Natural killer cell (primary cell): ENCODE measurements at regions not wholly inside any gene's neighbourhood (a gene's known extent, or its start where the extent isn't known, plus 50 kb on each side); places are given as distances from the start of the nearest gene placed in this dataset.

Source experiments
- ATAC-seq, 3 donors: fragments of 150-1000 bp in 2 of 3; fragments of 200-7000 bp in 1 of 3; cut with Tn5 transposase; 1 replicate in 1 of 3; 2 replicates in 2 of 3; pipeline ENCODE4 v1.10.0; 2021; ENCODE audit warnings: mild to moderate bottlenecking in 2 of 3, moderate library complexity in 2 of 3
- DNase-seq, 2 donors: peaks; one replicate each; pipeline versions ENCODE4 v3.0.0 to v3.0.0-alpha.2; 2013 to 2021; ENCODE audit warnings: mixed read lengths in 1 of 2
- H3K27ac ChIP-seq: one replicate; pipeline ENCODE4 v1.5.1; 2013; ENCODE audit warnings: mild to moderate bottlenecking, low read length
- H3K27me3 ChIP-seq: one replicate; pipeline ENCODE4 v1.6.1; 2013; ENCODE audit warnings: low read length; ENCODE audit not compliant: control insufficient read depth, insufficient read depth
- H3K36me3 ChIP-seq: one replicate; pipeline ENCODE4 v1.6.1; 2013; ENCODE audit warnings: low read length; ENCODE audit not compliant: control insufficient read depth, insufficient read depth
- H3K4me1 ChIP-seq: one replicate; pipeline ENCODE4 v1.6.1; 2013; ENCODE audit warnings: low read length; ENCODE audit not compliant: control insufficient read depth, insufficient read depth
- H3K4me3 ChIP-seq: one replicate; pipeline ENCODE4 v1.5.1; 2013; ENCODE audit warnings: low read length
- H3K9me3 ChIP-seq: one replicate; pipeline ENCODE4 v1.6.1; 2013; ENCODE audit warnings: low read length; ENCODE audit not compliant: control insufficient read depth, insufficient read depth
- H3K27ac Mint-ChIP-seq, 2 donors: one replicate each; pipeline ENCODE4 v1.8.0; 2022; ENCODE audit warnings: mild to moderate bottlenecking in 2 of 2, mixed read lengths in 2 of 2, moderate library complexity in 1 of 2
- H3K27me3 Mint-ChIP-seq, 2 donors: one replicate each; pipeline ENCODE4 v1.8.0; 2022; ENCODE audit warnings: low read depth in 2 of 2, mixed read lengths in 2 of 2
- H3K36me3 Mint-ChIP-seq: one replicate; pipeline ENCODE4 v1.8.0; 2022; ENCODE audit warnings: mixed read lengths
- H3K4me1 Mint-ChIP-seq, 2 donors: one replicate each; pipeline ENCODE4 v1.8.0; 2022; ENCODE audit warnings: mixed read lengths in 2 of 2
- H3K4me3 Mint-ChIP-seq: one replicate; pipeline ENCODE4 v1.8.0; 2022; ENCODE audit warnings: mild to moderate bottlenecking, moderate library complexity, mixed read lengths
- H3K9me3 Mint-ChIP-seq, 2 donors: one replicate each; pipeline ENCODE4 v1.8.0; 2022; ENCODE audit warnings: mixed read lengths in 2 of 2
- WGBS: methylation state at CpG from one replicate; pipeline ENCODE4 v1.1.7; 2013; ENCODE audit warnings: missing lambda C conversion rate; ENCODE audit not compliant: insufficient coverage; 5-methylcytosine and 5-hydroxymethylcytosine counted together
- intact Hi-C: fragments of 100-400 bp; cut with micrococcal nuclease; formaldehyde crosslinking; loops from one replicate; pipeline ENCODE4 v1.14.2; 2022
- TF ChIP-seq, protein P1 (sequence below): fragments of 200-600 bp; IDR thresholded peaks from one replicate; pipeline ENCODE4 v1.8.0; 2022; ENCODE audit warnings: antibody characterized with exemption

DNA sequence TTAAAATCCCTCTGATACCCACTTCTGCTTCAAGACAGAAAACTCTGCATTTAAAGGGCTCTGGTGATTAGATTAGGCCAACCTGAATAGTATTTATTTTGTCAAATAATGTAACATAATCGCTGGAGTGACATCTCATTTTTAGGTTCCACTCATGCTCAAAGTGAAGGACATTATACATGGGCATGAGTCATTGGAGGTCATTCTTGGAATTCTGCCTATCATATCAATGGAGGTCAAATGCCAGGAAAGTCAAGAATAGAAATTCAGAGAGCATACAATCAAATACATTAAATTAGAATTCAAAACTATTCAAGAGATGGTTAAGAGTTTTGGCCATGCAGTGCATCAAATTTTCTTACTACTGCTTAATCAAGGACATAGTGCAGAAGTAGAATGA is 50.8 kb upstream of the PRSS1 start:
- WGBS, result 100% methylated on average over 1 of the region's 1 CpG
- Histone ChIP-seq H3K4me3 (no peak overlapping the region), H3K36me3 (no peaks in the 10 kb centered on the region), H3K4me1 (peaks cover 8% of the 10 kb centered on the region), H3K9me3 (no peaks in the 10 kb centered on the region), H3K27me3 (no peaks in the 10 kb centered on the region), H3K27ac (no peak overlapping the region)
- Mint-ChIP-seq H3K27me3 (no peaks in the 10 kb centered on the region), H3K9me3 (no peaks in the 10 kb centered on the region), H3K36me3 (no peaks in the 10 kb centered on the region), H3K4me3 (no peak overlapping the region), H3K27ac (no peak overlapping the region), H3K4me1 (peaks cover 35 to 53% of the 10 kb centered on the region in 2 donors)
- intact Hi-C loops, result no loop called here
- DNase-seq (no peak), ATAC-seq (no peak)
- TF ChIP-seq, protein P1, sequence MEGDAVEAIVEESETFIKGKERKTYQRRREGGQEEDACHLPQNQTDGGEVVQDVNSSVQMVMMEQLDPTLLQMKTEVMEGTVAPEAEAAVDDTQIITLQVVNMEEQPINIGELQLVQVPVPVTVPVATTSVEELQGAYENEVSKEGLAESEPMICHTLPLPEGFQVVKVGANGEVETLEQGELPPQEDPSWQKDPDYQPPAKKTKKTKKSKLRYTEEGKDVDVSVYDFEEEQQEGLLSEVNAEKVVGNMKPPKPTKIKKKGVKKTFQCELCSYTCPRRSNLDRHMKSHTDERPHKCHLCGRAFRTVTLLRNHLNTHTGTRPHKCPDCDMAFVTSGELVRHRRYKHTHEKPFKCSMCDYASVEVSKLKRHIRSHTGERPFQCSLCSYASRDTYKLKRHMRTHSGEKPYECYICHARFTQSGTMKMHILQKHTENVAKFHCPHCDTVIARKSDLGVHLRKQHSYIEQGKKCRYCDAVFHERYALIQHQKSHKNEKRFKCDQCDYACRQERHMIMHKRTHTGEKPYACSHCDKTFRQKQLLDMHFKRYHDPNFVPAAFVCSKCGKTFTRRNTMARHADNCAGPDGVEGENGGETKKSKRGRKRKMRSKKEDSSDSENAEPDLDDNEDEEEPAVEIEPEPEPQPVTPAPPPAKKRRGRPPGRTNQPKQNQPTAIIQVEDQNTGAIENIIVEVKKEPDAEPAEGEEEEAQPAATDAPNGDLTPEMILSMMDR, result no peak

DNA sequence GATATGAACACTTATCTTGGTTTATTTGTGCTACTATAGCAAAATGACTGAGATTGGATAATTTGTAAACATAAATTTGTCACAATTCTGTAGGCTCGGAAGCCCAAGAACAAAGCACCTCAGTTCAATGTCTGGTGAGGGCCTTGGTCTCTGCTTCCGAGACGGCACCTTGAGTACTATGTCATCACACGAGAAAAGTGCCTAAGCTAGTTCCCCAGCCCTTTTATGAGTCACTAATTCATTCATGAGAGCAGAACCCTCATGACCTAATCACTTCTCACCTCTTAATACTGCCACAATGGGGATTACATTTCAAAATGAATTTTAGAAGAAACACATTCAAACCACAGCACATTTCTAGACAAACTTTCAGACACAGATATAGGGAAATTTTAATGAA is 52.0 kb upstream of the PRSS1 start:
- no peak for ATAC-seq

GRCh38 chr7:142696456-142697179 is 52.7 kb upstream of the PRSS1 start:
- Histone ChIP-seq H3K27ac (no peak overlapping the region), H3K4me3 (no peak overlapping the region), H3K36me3 (no peaks in the 10 kb centered on the region), H3K4me1 (peaks cover 8% of the 10 kb centered on the region), H3K27me3 (no peaks in the 10 kb centered on the region), H3K9me3 (no peaks in the 10 kb centered on the region)
- Mint-ChIP-seq H3K9me3 (no peaks in the 10 kb centered on the region), H3K36me3 (no peaks in the 10 kb centered on the region), H3K4me1 (peaks cover 31 to 39% of the 10 kb centered on the region in 2 donors), H3K27me3 (no peaks in the 10 kb centered on the region), H3K27ac (no peak overlapping the region), H3K4me3 (no peak overlapping the region)
- intact Hi-C loops, result no loop called here
- ATAC-seq (no peak), DNase-seq (no peak)
- TF ChIP-seq, protein P1, result no peak

More for the DNA sequence above, 52.0 kb upstream of the PRSS1 start:
- TF ChIP-seq, protein P1, result no peak
- Histone ChIP-seq H3K9me3 (no peaks in the 10 kb centered on the region), H3K4me1 (peaks cover 8% of the 10 kb centered on the region), H3K4me3 (no peak overlapping the region), H3K27me3 (no peaks in the 10 kb centered on the region), H3K27ac (no peak overlapping the region), H3K36me3 (no peaks in the 10 kb centered on the region)
- no peaks in the 10 kb centered on the region for H3K36me3 Mint-ChIP-seq
- intact Hi-C loops, result no loop called here
- DNase-seq, result no peak
- no peak overlapping the region for H3K27ac Mint-ChIP-seq
- WGBS, result 61% methylated on average over 4 of the region's 4 CpGs
- H3K27me3 Mint-ChIP-seq, result no peaks in the 10 kb centered on the region
- no peak overlapping the region for H3K4me3 Mint-ChIP-seq
- H3K4me1 Mint-ChIP-seq, result peaks cover 32 to 43% of the 10 kb centered on the region in 2 donors
- H3K9me3 Mint-ChIP-seq, result no peaks in the 10 kb centered on the region

DNA sequence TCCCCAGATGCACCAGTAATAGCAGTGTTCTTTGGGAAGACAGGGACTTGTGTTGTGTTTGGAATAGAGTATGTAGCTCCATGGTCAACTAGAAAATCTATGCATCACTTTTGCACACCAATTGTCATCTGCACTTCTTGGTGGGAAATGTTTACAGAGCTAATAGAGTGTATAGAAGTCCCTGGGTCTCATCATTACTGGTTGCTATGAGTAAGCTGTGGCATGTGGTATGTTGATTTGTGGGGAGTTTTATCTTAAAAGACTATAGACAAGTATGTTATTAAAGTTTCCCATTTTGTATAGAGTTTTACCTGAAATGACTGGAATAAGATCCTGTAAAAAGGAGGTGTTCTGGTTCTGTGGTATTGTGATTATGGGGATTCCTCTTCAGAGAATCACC is 55.4 kb upstream of the PRSS1 start:
- Histone ChIP-seq H3K36me3 (no peaks in the 10 kb centered on the region), H3K27me3 (no peaks in the 10 kb centered on the region), H3K27ac (no peak overlapping the region), H3K4me1 (peaks cover 3% of the 10 kb centered on the region), H3K4me3 (no peak overlapping the region), H3K9me3 (no peaks in the 10 kb centered on the region)
- DNase-seq, result no peak
- Mint-ChIP-seq H3K9me3 (no peaks in the 10 kb centered on the region), H3K4me3 (no peak overlapping the region), H3K4me1 (peaks cover 30 to 34% of the 10 kb centered on the region in 2 donors), H3K27ac (no peak overlapping the region), H3K27me3 (no peaks in the 10 kb centered on the region), H3K36me3 (no peaks in the 10 kb centered on the region)
- TF ChIP-seq, protein P1, result no peak
- ATAC-seq, result no peak
- intact Hi-C loops, result no loop called here
